IPS-20b (cell line): ENCODE measurements at regions not wholly inside any gene's neighbourhood (a gene's known extent, or its start where the extent isn't known, plus 50 kb on each side); places are given as distances from the start of the nearest gene placed in this dataset.

Source experiments
- H3K27ac ChIP-seq: one replicate; pipeline ENCODE4 v1.5.1; 2013; ENCODE audit warnings: low read length
- H3K27me3 ChIP-seq: 2 replicates; pipeline ENCODE4 v1.6.1; 2013; ENCODE audit warnings: mild to moderate bottlenecking, low read length, inconsistent platforms; ENCODE audit not compliant: insufficient read depth
- H3K36me3 ChIP-seq: 2 replicates; pipeline ENCODE4 v1.6.1; 2013; ENCODE audit warnings: low read depth, mild to moderate bottlenecking, inconsistent platforms, low read length, moderate library complexity; ENCODE audit not compliant: insufficient read depth
- H3K4me1 ChIP-seq: 2 replicates; pipeline ENCODE4 v1.6.1; 2013; ENCODE audit warnings: mild to moderate bottlenecking, control low read depth, inconsistent platforms, low read length, moderate library complexity; ENCODE audit not compliant: insufficient read depth
- H3K4me3 ChIP-seq: 2 replicates; pipeline ENCODE4 v1.5.1; 2013; ENCODE audit warnings: mild to moderate bottlenecking, low read length, inconsistent platforms
- H3K9ac ChIP-seq: 2 replicates; pipeline ENCODE4 v1.6.1; 2013; ENCODE audit warnings: low read depth, mild to moderate bottlenecking, inconsistent platforms, low read length, moderate library complexity
- H3K9me3 ChIP-seq: 2 replicates; pipeline ENCODE4 v1.6.1; 2013; ENCODE audit warnings: mild to moderate bottlenecking, low read depth, low read length, inconsistent platforms; ENCODE audit not compliant: insufficient read depth

GRCh38 chr21:27257908-27258556 is 291.1 kb upstream of the ADAMTS5 start:
- Histone ChIP-seq H3K9ac (no peak overlapping the region), H3K4me3 (no peak overlapping the region), H3K4me1 (no peaks in the 10 kb centered on the region), H3K36me3 (no peaks in the 10 kb centered on the region), H3K27me3 (no peaks in the 10 kb centered on the region), H3K9me3 (no peaks in the 10 kb centered on the region), H3K27ac (no peak overlapping the region)

GRCh38 chr21:27257226-27257625 is 290.3 kb upstream of the ADAMTS5 start:
- Histone ChIP-seq H3K36me3 (no peaks in the 10 kb centered on the region), H3K9me3 (no peaks in the 10 kb centered on the region), H3K4me3 (no peak overlapping the region), H3K9ac (no peak overlapping the region), H3K27me3 (no peaks in the 10 kb centered on the region), H3K4me1 (no peaks in the 10 kb centered on the region), H3K27ac (no peak overlapping the region)

- Histone ChIP-seq H3K9me3 (no peaks in the 10 kb centered on the region), H3K27me3 (no peaks in the 10 kb centered on the region)
These were observed 284.9 kb upstream of the ADAMTS5 start for GRCh38 chr21:27251752-27252151.

DNA sequence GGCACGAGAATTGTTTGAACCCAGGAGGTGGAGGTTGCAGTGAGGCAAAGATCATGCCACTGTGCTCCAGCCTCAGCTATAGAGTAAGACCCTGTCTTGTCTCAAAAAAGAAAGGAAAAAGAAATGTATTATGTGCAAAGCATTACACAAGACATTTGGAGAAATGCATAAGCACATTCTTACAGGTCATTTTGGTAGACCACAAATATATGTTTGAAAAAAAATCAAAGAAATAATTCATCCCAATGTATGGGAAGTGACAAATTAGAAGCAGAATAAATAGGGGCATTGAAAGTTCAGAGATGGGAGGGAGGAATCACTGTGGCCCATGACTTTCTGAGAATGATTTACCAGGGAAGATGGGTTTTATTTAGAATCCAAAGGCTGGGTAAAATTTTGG is 283.5 kb upstream of the ADAMTS5 start:
- Histone ChIP-seq H3K27ac (no peak overlapping the region), H3K36me3 (no peaks in the 10 kb centered on the region), H3K27me3 (no peaks in the 10 kb centered on the region), H3K9ac (no peak overlapping the region), H3K4me1 (no peaks in the 10 kb centered on the region), H3K9me3 (no peaks in the 10 kb centered on the region), H3K4me3 (no peak overlapping the region)

More at GRCh38 chr21:27251752-27252151, 284.9 kb upstream of the ADAMTS5 start:
- no peaks in the 10 kb centered on the region for H3K4me1 ChIP-seq
- no peak overlapping the region for H3K4me3 ChIP-seq
- no peak overlapping the region for H3K9ac ChIP-seq
- no peaks in the 10 kb centered on the region for H3K36me3 ChIP-seq
- H3K27ac ChIP-seq, result no peak overlapping the region

DNA sequence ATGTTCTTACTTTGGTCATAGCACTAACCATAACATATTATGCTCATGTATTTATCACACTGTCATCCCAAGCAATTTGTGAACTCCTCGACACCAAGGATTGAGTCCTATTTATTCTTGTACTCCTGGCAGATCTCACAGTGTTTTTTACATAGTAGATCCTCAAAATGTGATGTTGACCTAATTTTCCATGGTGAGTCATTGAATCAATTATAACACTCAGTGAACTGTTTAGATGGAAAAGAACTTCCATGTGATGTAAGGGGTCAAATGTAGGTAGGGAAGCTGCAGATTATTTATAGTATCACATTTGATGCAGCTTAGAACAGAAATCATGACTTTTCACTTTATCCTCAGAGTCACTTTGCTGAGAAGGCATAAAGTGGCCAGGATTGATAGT is 281.9 kb upstream of the ADAMTS5 start:
- H3K9ac ChIP-seq, result no peak overlapping the region
- no peak overlapping the region for H3K4me3 ChIP-seq
- H3K9me3 ChIP-seq, result no peaks in the 10 kb centered on the region
- no peak overlapping the region for H3K27ac ChIP-seq
- H3K27me3 ChIP-seq, result no peaks in the 10 kb centered on the region
- no peaks in the 10 kb centered on the region for H3K4me1 ChIP-seq
- no peaks in the 10 kb centered on the region for H3K36me3 ChIP-seq

GRCh38 chr21:27246741-27247140 is 279.9 kb upstream of the ADAMTS5 start:
- no peaks in the 10 kb centered on the region for H3K4me1 ChIP-seq
- no peaks in the 10 kb centered on the region for H3K27me3 ChIP-seq
- H3K4me3 ChIP-seq, result no peak overlapping the region
- H3K36me3 ChIP-seq, result no peaks in the 10 kb centered on the region
- H3K27ac ChIP-seq, result no peak overlapping the region
- H3K9me3 ChIP-seq, result no peaks in the 10 kb centered on the region
- no peak overlapping the region for H3K9ac ChIP-seq

GRCh38 chr21:27244776-27245175 is 277.9 kb upstream of the ADAMTS5 start:
- H3K9me3 ChIP-seq, result no peaks in the 10 kb centered on the region
- H3K9ac ChIP-seq, result no peak overlapping the region
- H3K4me3 ChIP-seq, result no peak overlapping the region
- H3K4me1 ChIP-seq, result no peaks in the 10 kb centered on the region
- no peaks in the 10 kb centered on the region for H3K27me3 ChIP-seq
- H3K36me3 ChIP-seq, result no peaks in the 10 kb centered on the region
- H3K27ac ChIP-seq, result no peak overlapping the region

GRCh38 chr21:27244352-27244751 is 277.5 kb upstream of the ADAMTS5 start:
- Histone ChIP-seq H3K9ac (no peak overlapping the region), H3K9me3 (no peaks in the 10 kb centered on the region), H3K27ac (no peak overlapping the region), H3K4me3 (no peak overlapping the region), H3K4me1 (no peaks in the 10 kb centered on the region), H3K36me3 (no peaks in the 10 kb centered on the region), H3K27me3 (no peaks in the 10 kb centered on the region)

GRCh38 chr21:27240839-27241238 is 274.0 kb upstream of the ADAMTS5 start:
- Histone ChIP-seq H3K4me1 (no peaks in the 10 kb centered on the region), H3K27ac (no peak overlapping the region), H3K36me3 (no peaks in the 10 kb centered on the region), H3K9me3 (no peaks in the 10 kb centered on the region), H3K27me3 (no peaks in the 10 kb centered on the region), H3K9ac (no peak overlapping the region), H3K4me3 (no peak overlapping the region)

DNA sequence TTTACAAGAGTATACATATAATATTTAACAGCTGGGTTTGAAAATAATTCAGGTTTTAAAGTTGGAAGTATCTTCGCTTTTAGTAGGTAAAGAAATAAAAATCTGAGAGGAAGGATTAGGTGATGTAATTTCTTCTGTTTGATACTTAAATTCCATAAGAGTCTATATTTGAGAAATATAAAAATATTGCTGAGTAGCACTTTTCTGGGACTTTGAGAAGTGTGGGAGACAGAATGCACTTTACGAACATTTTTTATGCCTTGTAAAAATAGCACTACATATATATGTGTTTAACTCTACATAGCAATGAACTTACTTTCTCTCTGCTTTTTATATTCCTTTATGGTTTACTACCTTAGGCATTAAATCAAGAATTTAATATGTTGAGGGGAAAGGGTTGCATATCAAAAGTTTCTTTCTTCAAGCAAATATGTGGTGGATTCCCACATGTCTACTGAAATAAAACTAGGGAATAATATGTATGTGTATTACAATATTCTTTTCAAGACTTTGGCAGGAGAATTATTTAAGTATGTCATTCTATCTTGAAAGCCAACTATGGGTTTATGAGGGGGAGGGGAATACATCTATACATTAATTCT is 266.7 kb upstream of the ADAMTS5 start:
- no peak overlapping the region for H3K4me3 ChIP-seq
- H3K27me3 ChIP-seq, result no peaks in the 10 kb centered on the region
- no peaks in the 10 kb centered on the region for H3K9me3 ChIP-seq
- H3K36me3 ChIP-seq, result no peaks in the 10 kb centered on the region
- no peak overlapping the region for H3K27ac ChIP-seq
- no peak overlapping the region for H3K9ac ChIP-seq
- H3K4me1 ChIP-seq, result no peaks in the 10 kb centered on the region

GRCh38 chr21:27225940-27226339 is 259.1 kb upstream of the ADAMTS5 start:
- H3K27me3 ChIP-seq, result no peaks in the 10 kb centered on the region
- no peak overlapping the region for H3K27ac ChIP-seq
- no peak overlapping the region for H3K9ac ChIP-seq
- peaks cover 2% of the 10 kb centered on the region; the same call in 1 of the 2 replicates for H3K4me1 ChIP-seq
- H3K36me3 ChIP-seq, result no peaks in the 10 kb centered on the region
- H3K4me3 ChIP-seq, result no peak overlapping the region
- no peaks in the 10 kb centered on the region for H3K9me3 ChIP-seq

DNA sequence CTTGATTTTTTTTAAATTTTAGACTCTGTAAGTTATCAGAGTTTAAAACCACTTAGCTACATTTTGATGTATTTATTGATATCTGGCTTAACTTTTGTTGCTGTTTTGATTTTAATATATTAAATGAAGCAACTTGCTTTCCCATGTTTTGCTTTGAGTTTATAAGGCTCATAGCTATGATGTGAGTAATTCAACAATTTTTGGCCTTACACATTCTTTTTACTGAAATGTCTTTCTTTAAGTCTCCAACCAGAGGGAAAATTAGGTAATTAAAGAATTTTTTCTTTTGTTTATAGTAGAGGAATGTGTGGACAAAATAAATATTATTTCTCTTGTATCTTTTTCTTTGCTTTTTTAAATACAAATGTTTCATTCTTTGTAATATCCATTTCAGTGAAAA is 258.3 kb upstream of the ADAMTS5 start:
- no peaks in the 10 kb centered on the region for H3K27me3 ChIP-seq
- peaks cover 8% of the 10 kb centered on the region; the same call in 1 of the 2 replicates for H3K4me1 ChIP-seq
- H3K4me3 ChIP-seq, result no peak overlapping the region
- no peaks in the 10 kb centered on the region for H3K9me3 ChIP-seq
- no peaks in the 10 kb centered on the region for H3K36me3 ChIP-seq
- H3K27ac ChIP-seq, result no peak overlapping the region
- H3K9ac ChIP-seq, result no peak overlapping the region
